Panc1 (cell line): ENCODE measurements at regions not wholly inside any gene's neighbourhood (a gene's known extent, or its start where the extent isn't known, plus 50 kb on each side); places are given as distances from the start of the nearest gene placed in this dataset.

Experiments used
- ATAC-seq: fragments of 200-7000 bp; cut with Tn5 transposase; 2 replicates; pipeline ENCODE4 v1.9.1; 2020; ENCODE audit warnings: mild to moderate bottlenecking, moderate library complexity
- BruUV-seq: library from RNA; stranded (reverse); fragments of 400-500 nt; replicated peaks from 2 replicates; lab custom pipeline; 2021; lab: Mats Ljungman, UMichigan
- CTCF ChIA-PET: fragments of 300-600 bp; sonication (Branson Sonifier 250); formaldehyde crosslinking; loops from one replicate; lab custom pipeline; 2022; ENCODE audit warnings: antibody characterized with exemption; lab: Charles Lee
- POLR2A ChIA-PET: fragments of 300-600 bp; sonication (Branson Sonifier 250); formaldehyde crosslinking; loops from one replicate; lab custom pipeline; 2022; ENCODE audit warnings: antibody characterized with exemption; lab: Charles Lee
- DNase-seq: peaks from one replicate; pipeline ENCODE4 v3.0.0-alpha.2; 2010; ENCODE audit warnings: low read depth, low spot score
- H3K27ac ChIP-seq: 2 replicates; pipeline ENCODE4 v1.5.1; 2011; ENCODE audit warnings: mild to moderate bottlenecking, low read length, inconsistent platforms
- H3K27me3 ChIP-seq: fragments of 200-500 bp; sonication (Bioruptor generic); 2 replicates; pipeline ENCODE4 v1.6.0; 2014; ENCODE audit warnings: low read length, inconsistent platforms; ENCODE audit not compliant: control insufficient read depth, insufficient read depth
- H3K36me3 ChIP-seq: fragments of 200-500 bp; sonication (Bioruptor generic); 2 replicates; pipeline ENCODE4 v1.5.1; 2014; ENCODE audit warnings: inconsistent platforms, mild to moderate bottlenecking, low read length, moderate library complexity; ENCODE audit not compliant: control insufficient read depth, insufficient read depth
- H3K4me1 ChIP-seq: 2 replicates; pipeline ENCODE4 v1.5.1; 2011; ENCODE audit warnings: inconsistent platforms, mild to moderate bottlenecking, low read length, moderate library complexity; ENCODE audit not compliant: control insufficient read depth, insufficient read depth
- H3K4me3 ChIP-seq, 2 experiments: 2 replicates each; pipeline ENCODE4 v1.5.1; 2011 to 2012; ENCODE audit warnings: low read depth in 2 of 2, low read length in 2 of 2, mild to moderate bottlenecking in 2 of 2, inconsistent platforms in 1 of 2, moderate library complexity in 1 of 2
- H3K9me3 ChIP-seq: fragments of 200-500 bp; sonication (Bioruptor generic); 2 replicates; pipeline ENCODE4 v1.5.1; 2014; ENCODE audit warnings: low read depth, mild to moderate bottlenecking, inconsistent platforms, low read length, moderate library complexity; ENCODE audit not compliant: control insufficient read depth, insufficient read depth
- CTCF ChIP-seq: fragments of 450-650 bp; IDR thresholded peaks from 2 replicates; pipeline ENCODE4 v1.5.1; 2017; ENCODE audit warnings: mild to moderate bottlenecking
- POLR2AphosphoS5 ChIP-seq: IDR thresholded peaks from 2 replicates; pipeline ENCODE4 v1.6.1; 2012; ENCODE audit warnings: mild to moderate bottlenecking, low read depth, low read length, moderate library complexity
- REST ChIP-seq, 2 experiments: IDR thresholded peaks; 2 replicates each; pipeline ENCODE4 v1.6.1; 2011 to 2012; ENCODE audit warnings: low read depth in 2 of 2, control low read depth in 1 of 2, low read length in 1 of 2, mild to moderate bottlenecking in 1 of 2, moderate library complexity in 1 of 2; ENCODE audit not compliant: insufficient read depth in 1 of 2
- SIN3A ChIP-seq: IDR thresholded peaks from 2 replicates; pipeline ENCODE4 v1.6.1; 2012; ENCODE audit warnings: low read depth, mild to moderate bottlenecking, low read length, moderate library complexity, borderline replicate concordance; ENCODE audit not compliant: insufficient read depth
- TCF7L2 ChIP-seq: IDR thresholded peaks from 2 replicates; pipeline ENCODE4 v1.6.1; 2011; ENCODE audit warnings: mild to moderate bottlenecking, low read depth, low read length, inconsistent platforms
- in situ Hi-C: cut with HindIII; loops from 2 replicates; pipeline ENCODE4 v1.10.0; 2016; ENCODE audit warnings: low sequenced_read_pairs, low pct_unique_long_range_greater_than_20kb
- intact Hi-C: fragments of 100-400 bp; cut with micrococcal nuclease; formaldehyde crosslinking; loops from one replicate; pipeline ENCODE4 v1.10.0; 2022; ENCODE audit not compliant: unreplicated experiment

- no peaks in the 10 kb centered on the region; the same call in 1 of the 2 replicates for H3K9me3 ChIP-seq
- no TSS peak for BruUV-seq
- CTCF ChIA-PET, result no interaction called here
- no peak overlapping the region for H3K27ac ChIP-seq
- no peak for TF ChIP-seq CTCF
- no peak for TF ChIP-seq SIN3A
- TF ChIP-seq POLR2AphosphoS5, result no peak
- no peak for TF ChIP-seq REST (IDR thresholded peaks at IDR 0.05; ENCODE audit: insufficient read depth in 1 of 2, low read depth in 2 of 2, low read length in 1 of 2)
- TF ChIP-seq TCF7L2, result no peak
- no peaks in the 10 kb centered on the region for H3K27me3 ChIP-seq
- in situ Hi-C loops (no loop called here), intact Hi-C loops (no loop called here)
- POLR2A ChIA-PET, result interaction anchor here (0.6 to 0.7 kb wide), 2 partner anchors 63 to 119 kb away, joined by 3 to 7 read pairs; no protein-coding TSS in a partner anchor
- no peak overlapping the region for H3K4me3 ChIP-seq
- DNase-seq, result no peak
- H3K36me3 ChIP-seq, result no peaks in the 10 kb centered on the region
- ATAC-seq, result no peak
- no peaks in the 10 kb centered on the region for H3K4me1 ChIP-seq
These were observed 114.7 kb downstream of the FOXL1 start for GRCh38 chr16:86693033-86693432.

DNA sequence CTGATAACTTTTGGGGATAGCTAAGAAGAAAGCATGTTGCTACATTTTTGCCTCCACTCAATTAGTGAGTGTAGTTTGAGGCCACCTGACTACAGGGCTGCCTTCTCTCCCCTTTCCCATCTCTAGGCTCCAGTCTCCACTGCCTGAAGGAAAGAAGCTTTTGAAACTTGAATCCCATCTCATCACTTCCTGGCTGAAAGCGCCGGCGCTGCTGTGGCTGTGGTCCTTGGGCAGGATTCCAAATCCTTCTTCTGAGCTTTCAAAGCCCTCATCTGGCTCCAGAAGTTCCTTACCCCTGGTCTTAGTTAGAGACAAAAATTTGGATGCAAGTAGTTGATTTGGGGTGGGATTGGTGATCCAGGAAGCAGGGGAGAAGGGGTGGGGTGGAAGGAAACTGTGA, 119.4 kb downstream of the FOXL1 start:
- in situ Hi-C loops (no loop called here), intact Hi-C loops (no loop called here)
- POLR2A ChIA-PET, result no interaction called here
- no peaks in the 10 kb centered on the region for H3K36me3 ChIP-seq
- no peak for DNase-seq
- ATAC-seq, result no peak
- CTCF ChIA-PET, result no interaction called here
- TF ChIP-seq TCF7L2 (no peak), POLR2AphosphoS5 (no peak), REST (IDR thresholded peaks at IDR 0.05; ENCODE audit: insufficient read depth in 1 of 2, low read depth in 2 of 2, low read length in 1 of 2) (no peak), SIN3A (no peak)
- H3K4me1 ChIP-seq, result no peaks in the 10 kb centered on the region
- H3K4me3 ChIP-seq, result no peak overlapping the region
- H3K27ac ChIP-seq, result no peak overlapping the region
- BruUV-seq, result no TSS peak
- H3K27me3 ChIP-seq, result no peaks in the 10 kb centered on the region
- no peaks in the 10 kb centered on the region for H3K9me3 ChIP-seq
